Effector memory CD4-positive, alpha-beta T cell (primary cell): ENCODE measurements at regions not wholly inside any gene's neighbourhood (a gene's known extent, or its start where the extent isn't known, plus 50 kb on each side); places are given as distances from the start of the nearest gene placed in this dataset.

Experiments
- DNase-seq, 3 donors: peaks; one replicate each; pipeline ENCODE4 v3.0.0-alpha.2; 2020
- H3K27ac ChIP-seq: 2 replicates; pipeline ENCODE4 v1.7.0; 2013; ENCODE audit warnings: mild to moderate bottlenecking, low read length, moderate library complexity; ENCODE audit not compliant: insufficient read depth, poor library complexity, severe bottlenecking
- H3K27me3 ChIP-seq: replicated peaks from 2 replicates; pipeline ENCODE4 v1.7.0; 2013; ENCODE audit warnings: mild to moderate bottlenecking, low read length; ENCODE audit not compliant: insufficient read depth, control insufficient read depth, poor library complexity, severe bottlenecking
- H3K36me3 ChIP-seq: 2 replicates; pipeline ENCODE4 v1.7.0; 2013; ENCODE audit warnings: mild to moderate bottlenecking, low read length, moderate library complexity; ENCODE audit not compliant: control insufficient read depth, insufficient read depth
- H3K4me1 ChIP-seq: 2 replicates; pipeline ENCODE4 v1.7.0; 2013; ENCODE audit warnings: low read length, mild to moderate bottlenecking; ENCODE audit not compliant: control insufficient read depth, insufficient read depth, poor library complexity, severe bottlenecking
- H3K4me3 ChIP-seq: 2 replicates; pipeline ENCODE4 v1.7.0; 2013; ENCODE audit warnings: low read length, low read depth, mild to moderate bottlenecking; ENCODE audit not compliant: insufficient read depth, poor library complexity, severe bottlenecking
- H3K9me3 ChIP-seq: 2 replicates; pipeline ENCODE4 v1.7.0; 2013; ENCODE audit warnings: mild to moderate bottlenecking, low read length, moderate library complexity; ENCODE audit not compliant: control insufficient read depth

GRCh38 chr6:118744261-118744941 is 93.0 kb upstream of the CEP85L start:
- peaks cover 5% of the 10 kb centered on the region for H3K4me1 ChIP-seq
- H3K9me3 ChIP-seq: no peaks in the 10 kb centered on the region
- H3K27me3 ChIP-seq: no peaks in the 10 kb centered on the region
- H3K4me3 ChIP-seq: no peak overlapping the region
- DNase-seq: no peak
- H3K27ac ChIP-seq: no peak overlapping the region
- no peaks in the 10 kb centered on the region for H3K36me3 ChIP-seq

DNA sequence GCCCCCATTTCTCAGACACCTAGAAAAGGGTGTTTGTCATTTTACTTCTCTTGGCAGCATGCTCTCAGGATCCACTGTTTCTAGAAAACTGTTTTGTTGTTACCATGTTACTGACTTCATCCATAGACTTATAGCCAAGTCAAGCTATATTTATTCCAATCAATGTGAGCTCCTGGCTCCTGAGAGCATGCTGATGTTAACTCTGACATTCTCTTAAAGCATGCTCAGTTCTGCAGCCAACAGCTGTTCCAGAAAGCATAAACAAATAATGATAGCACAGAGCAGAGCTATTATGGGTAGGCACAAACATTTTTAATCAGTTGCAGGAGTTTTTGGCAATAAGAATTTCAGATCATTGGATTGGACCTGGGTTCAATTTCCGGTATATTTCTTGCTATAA is 92.4 kb upstream of the CEP85L start:
- Histone ChIP-seq H3K27ac (no peak overlapping the region), H3K36me3 (no peaks in the 10 kb centered on the region), H3K4me3 (no peak overlapping the region), H3K9me3 (no peaks in the 10 kb centered on the region), H3K27me3 (no peaks in the 10 kb centered on the region), H3K4me1 (peaks cover 5% of the 10 kb centered on the region)
- DNase-seq: no peak

DNA sequence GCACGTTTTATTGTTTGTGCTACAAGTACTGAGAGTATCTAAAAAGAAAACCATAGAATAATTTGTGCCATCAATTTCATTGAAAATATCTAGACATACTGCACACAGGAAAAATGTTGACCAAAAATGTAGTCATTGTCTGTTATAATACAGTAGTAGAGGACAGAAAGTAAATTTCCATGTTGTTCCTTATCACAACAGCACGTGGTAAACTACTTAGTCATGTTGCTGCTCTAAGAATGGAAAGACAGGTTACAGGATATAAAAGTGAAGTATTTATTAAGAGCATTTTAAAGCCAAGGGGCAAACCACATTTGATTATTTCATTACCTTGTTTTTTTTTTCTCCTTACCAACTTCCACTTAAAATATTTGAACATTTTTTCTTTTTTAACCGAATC is 89.0 kb upstream of the CEP85L start:
- Histone ChIP-seq H3K27me3 (no peaks in the 10 kb centered on the region), H3K9me3 (no peaks in the 10 kb centered on the region), H3K4me3 (no peak overlapping the region), H3K4me1 (no peaks in the 10 kb centered on the region), H3K36me3 (no peaks in the 10 kb centered on the region), H3K27ac (no peak overlapping the region)
- DNase-seq: no peak

DNA sequence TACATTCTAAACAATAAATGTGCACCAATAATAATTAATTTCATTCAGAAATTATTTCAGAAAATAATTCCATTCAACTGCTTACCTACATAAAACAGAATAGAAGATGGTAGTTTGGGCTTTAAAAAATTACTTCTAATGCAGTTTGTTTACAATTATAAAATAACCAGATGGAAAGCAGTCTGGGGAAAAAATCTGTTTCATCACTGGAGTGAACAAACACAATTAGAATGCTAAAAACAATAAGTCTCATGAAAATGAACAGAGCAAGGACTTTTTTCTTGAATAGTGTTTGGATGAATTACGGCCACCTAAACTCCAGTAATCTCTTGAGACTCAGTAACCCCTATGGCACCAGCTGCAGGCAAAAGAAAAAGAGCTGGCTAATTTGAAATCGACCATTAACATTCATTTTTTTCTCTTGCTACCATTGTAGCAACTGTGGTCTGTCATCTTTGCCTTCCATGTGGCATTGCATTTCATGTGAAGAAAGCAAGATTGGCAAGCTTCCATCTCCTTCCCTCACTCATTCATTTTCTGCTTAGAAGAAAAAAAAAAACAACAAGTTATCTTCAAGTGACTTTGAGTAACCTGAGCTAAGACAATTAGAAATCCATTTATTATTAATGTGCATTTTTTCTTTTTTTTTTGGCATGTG is 88.4 kb upstream of the CEP85L start:
- no peaks in the 10 kb centered on the region for H3K36me3 ChIP-seq
- H3K4me1 ChIP-seq: no peaks in the 10 kb centered on the region
- no peak for DNase-seq
- H3K27me3 ChIP-seq: no peaks in the 10 kb centered on the region
- H3K4me3 ChIP-seq: no peak overlapping the region
- no peak overlapping the region for H3K27ac ChIP-seq
- H3K9me3 ChIP-seq: no peaks in the 10 kb centered on the region

- Histone ChIP-seq H3K4me1 (no peaks in the 10 kb centered on the region), H3K9me3 (no peaks in the 10 kb centered on the region), H3K27ac (no peak overlapping the region), H3K27me3 (no peaks in the 10 kb centered on the region), H3K36me3 (no peaks in the 10 kb centered on the region), H3K4me3 (no peak overlapping the region)
- no peak for DNase-seq
These were observed 85.0 kb upstream of the CEP85L start for GRCh38 chr6:118736440-118736839.

- H3K36me3 ChIP-seq: no peaks in the 10 kb centered on the region
- DNase-seq: no peak
- no peaks in the 10 kb centered on the region for H3K27me3 ChIP-seq
These were observed 83.9 kb upstream of the CEP85L start for GRCh38 chr6:118735320-118735719.

DNA sequence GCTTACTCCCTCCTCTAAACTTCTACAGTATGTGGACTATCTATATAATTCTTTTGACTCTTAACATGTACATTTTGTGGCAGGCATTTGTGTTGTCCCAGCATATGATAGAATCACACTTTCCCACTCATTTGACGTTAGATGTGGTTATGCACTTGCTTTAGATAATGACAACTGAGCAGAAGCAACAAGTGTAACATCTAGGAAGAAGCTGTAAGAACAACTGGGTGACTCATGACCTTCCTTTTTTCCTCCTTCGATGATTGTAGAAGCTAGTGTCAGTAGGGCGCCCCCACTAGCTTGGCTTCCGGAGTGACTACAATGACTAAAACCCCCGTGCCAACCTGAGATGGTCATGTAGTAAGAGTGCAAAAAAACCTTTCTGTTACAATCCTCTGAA is 74.6 kb upstream of the CEP85L start:
- Histone ChIP-seq H3K4me3 (no peak overlapping the region), H3K4me1 (peaks cover 7% of the 10 kb centered on the region), H3K27ac (no peak overlapping the region), H3K36me3 (no peaks in the 10 kb centered on the region), H3K9me3 (no peaks in the 10 kb centered on the region), H3K27me3 (no peaks in the 10 kb centered on the region)
- peak in 2 of 3 donors; percentile 25 to 45 for DNase-seq

More at GRCh38 chr6:118735320-118735719, 83.9 kb upstream of the CEP85L start:
- Histone ChIP-seq H3K27ac (no peak overlapping the region), H3K4me3 (no peak overlapping the region), H3K4me1 (no peaks in the 10 kb centered on the region), H3K9me3 (no peaks in the 10 kb centered on the region)

- Histone ChIP-seq H3K27me3 (no peaks in the 10 kb centered on the region), H3K4me1 (peaks cover 16% of the 10 kb centered on the region), H3K27ac (no peak overlapping the region), H3K36me3 (no peaks in the 10 kb centered on the region), H3K9me3 (no peaks in the 10 kb centered on the region), H3K4me3 (peak overlapping the region; percentile 38)
- DNase-seq: no peak
These were observed 72.8 kb upstream of the CEP85L start for GRCh38 chr6:118724211-118724610.

GRCh38 chr6:118722829-118723813 is 71.7 kb upstream of the CEP85L start:
- DNase-seq: no peak
- Histone ChIP-seq H3K9me3 (no peaks in the 10 kb centered on the region), H3K4me1 (peaks cover 19% of the 10 kb centered on the region), H3K27me3 (no peaks in the 10 kb centered on the region), H3K27ac (no peak overlapping the region), H3K36me3 (no peaks in the 10 kb centered on the region), H3K4me3 (no peak overlapping the region)

DNA sequence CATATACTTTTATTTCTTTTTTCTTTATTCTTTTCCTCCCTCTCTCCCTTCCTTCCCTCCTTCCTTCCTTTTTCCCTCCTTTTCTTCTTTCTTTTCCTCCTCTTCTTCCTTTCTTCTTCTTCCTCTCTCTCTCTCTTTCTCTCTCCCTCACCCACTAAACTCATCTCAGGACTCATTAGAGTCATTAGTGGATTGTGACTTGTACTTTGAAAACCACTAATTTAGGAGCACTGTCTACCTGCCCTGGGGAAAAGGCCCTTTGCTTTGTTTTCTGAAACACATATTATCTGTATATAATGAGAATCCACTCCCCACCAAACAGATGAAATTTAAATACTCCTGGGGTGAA is 68.7 kb upstream of the CEP85L start:
- Histone ChIP-seq H3K27me3 (no peaks in the 10 kb centered on the region), H3K9me3 (no peaks in the 10 kb centered on the region), H3K27ac (no peak overlapping the region), H3K4me3 (no peak overlapping the region), H3K36me3 (no peaks in the 10 kb centered on the region), H3K4me1 (peaks cover 19% of the 10 kb centered on the region)
- no peak for DNase-seq
